A549 (cell line): ENCODE measurements at regions not wholly inside any gene's neighbourhood (a gene's known extent, or its start where the extent isn't known, plus 50 kb on each side); places are given as distances from the start of the nearest gene placed in this dataset.

Experiments used
- BCL3 ChIP-seq: fragments of >200 bp; sonication (Bioruptor Twin); formaldehyde crosslinking; IDR thresholded peaks from 3 replicates; pipeline ENCODE4 v1.6.1; 2016
- HDAC2 ChIP-seq: fragments of 200-600 bp; sonication (generic); IDR thresholded peaks from 2 replicates; pipeline ENCODE4 v1.6.1; 2016
- POLR2A ChIP-seq: IDR thresholded peaks from 2 replicates; pipeline ENCODE4 v1.6.1; 2012; ENCODE audit warnings: mild to moderate bottlenecking, low read length

GRCh38 chr1:106584107-106584506 is 472.4 kb upstream of the PRMT6 start:
- TF ChIP-seq POLR2A (no peak), BCL3 (no peak), HDAC2 (no peak)
